GM23338 (cell line): ENCODE measurements at regions not wholly inside any gene's neighbourhood (a gene's known extent, or its start where the extent isn't known, plus 50 kb on each side); places are given as distances from the start of the nearest gene placed in this dataset.

Experiments used
- ATAC-seq: fragments of 200-7000 bp; cut with Tn5 transposase; 3 replicates; pipeline ENCODE4 v1.9.1; 2020
- DNase-seq: peaks from one replicate; pipeline ENCODE4 v3.0.0-alpha.2; 2015; ENCODE audit warnings: low spot score
- H2AFZ ChIP-seq: fragments of 200-600 bp; sonication (generic); 2 replicates; pipeline ENCODE4 v1.8.0; 2016; ENCODE audit warnings: antibody characterized with exemption, mild to moderate bottlenecking, moderate library complexity
- H3F3A ChIP-seq: fragments of 200-600 bp; sonication (generic); replicated peaks from 2 replicates; pipeline ENCODE4 v1.8.0; 2017; ENCODE audit warnings: antibody characterized with exemption, mixed run types, low read depth
- H3K27ac ChIP-seq: fragments of 200-600 bp; sonication (generic); 2 replicates; pipeline ENCODE4 v1.6.1; 2016; ENCODE audit warnings: low read depth
- H3K27me3 ChIP-seq: fragments of 200-600 bp; sonication (generic); 2 replicates; pipeline ENCODE4 v1.8.0; 2016; ENCODE audit warnings: mild to moderate bottlenecking, mixed run types, moderate library complexity; ENCODE audit not compliant: insufficient read depth
- H3K36me3 ChIP-seq: fragments of 200-600 bp; sonication (generic); 2 replicates; pipeline ENCODE4 v1.8.0; 2016; ENCODE audit warnings: mild to moderate bottlenecking; ENCODE audit not compliant: insufficient read depth
- H3K4me1 ChIP-seq: fragments of 200-600 bp; sonication (generic); 2 replicates; pipeline ENCODE4 v1.8.0; 2016; ENCODE audit warnings: mild to moderate bottlenecking, moderate library complexity; ENCODE audit not compliant: insufficient read depth
- H3K4me2 ChIP-seq: fragments of 200-600 bp; sonication (generic); 2 replicates; pipeline ENCODE4 v1.7.1; 2017; ENCODE audit warnings: mixed run types
- H3K4me3 ChIP-seq: fragments of 200-600 bp; sonication (generic); 2 replicates; pipeline ENCODE4 v1.6.1; 2016; ENCODE audit warnings: mixed run types
- H3K79me2 ChIP-seq: fragments of 200-600 bp; sonication (generic); replicated peaks from 2 replicates; pipeline ENCODE4 v1.8.0; 2017; ENCODE audit warnings: mild to moderate bottlenecking; ENCODE audit not compliant: insufficient read depth
- H3K9me2 ChIP-seq: fragments of 200-600 bp; sonication (generic); 2 replicates; pipeline ENCODE4 v1.8.0; 2017; ENCODE audit not compliant: insufficient read depth
- H4K20me1 ChIP-seq: fragments of 200-600 bp; sonication (generic); replicated peaks from 2 replicates; pipeline ENCODE4 v1.8.0; 2017; ENCODE audit warnings: mild to moderate bottlenecking; ENCODE audit not compliant: insufficient read depth
- H3K27ac Mint-ChIP-seq: 2 replicates; pipeline ENCODE4 v1.8.0; 2020; ENCODE audit warnings: inconsistent platforms, mild to moderate bottlenecking, moderate library complexity, mixed read lengths
- H3K27me3 Mint-ChIP-seq: 3 replicates; pipeline ENCODE4 v1.8.0; 2022; ENCODE audit warnings: low read depth, mild to moderate bottlenecking, moderate library complexity, mixed read lengths, inconsistent platforms; ENCODE audit not compliant: insufficient read depth, poor library complexity
- H3K36me3 Mint-ChIP-seq: 3 replicates; pipeline ENCODE4 v1.8.0; 2021; ENCODE audit warnings: low read depth, mild to moderate bottlenecking, inconsistent platforms, moderate library complexity, mixed read lengths
- H3K4me1 Mint-ChIP-seq: 3 replicates; pipeline ENCODE4 v1.8.0; 2020; ENCODE audit warnings: mild to moderate bottlenecking, inconsistent platforms, mixed read lengths
- H3K4me3 Mint-ChIP-seq: 3 replicates; pipeline ENCODE4 v1.8.0; 2021; ENCODE audit warnings: moderate library complexity, mild to moderate bottlenecking, inconsistent platforms, mixed read lengths
- H3K9me3 Mint-ChIP-seq: 3 replicates; pipeline ENCODE4 v1.8.0; 2020; ENCODE audit warnings: moderate library complexity, mild to moderate bottlenecking, inconsistent platforms, mixed read lengths
- CREB1 ChIP-seq: fragments of 250-450 bp; sonication (Bioruptor Pico); IDR thresholded peaks from 2 replicates; pipeline ENCODE4 v1.5.0; 2020; ENCODE audit warnings: low read depth, mild to moderate bottlenecking, moderate library complexity
- EZH2phosphoT487 ChIP-seq: fragments of 200-600 bp; sonication (generic); IDR thresholded peaks from one replicate; pipeline ENCODE4 v1.8.1; 2018; ENCODE audit warnings: antibody characterized with exemption; ENCODE audit not compliant: unreplicated experiment
- JUNB ChIP-seq: IDR thresholded peaks from one replicate; pipeline ENCODE4 v1.6.1; 2016; ENCODE audit warnings: antibody characterized with exemption; ENCODE audit not compliant: unreplicated experiment
- POLR2AphosphoS5 ChIP-seq: IDR thresholded peaks from 2 replicates; pipeline ENCODE4 v1.6.1; 2016; ENCODE audit warnings: antibody characterized with exemption, low read depth
- ZNF331 ChIP-seq: fragments of 250-450 bp; sonication (Bioruptor Pico); IDR thresholded peaks from 2 replicates; pipeline ENCODE4 v1.5.0; 2020; ENCODE audit warnings: low read depth, mild to moderate bottlenecking, moderate library complexity
- TF ChIP-seq, protein P1 (sequence below): IDR thresholded peaks from one replicate; pipeline ENCODE4 v1.6.1; 2018; ENCODE audit warnings: antibody characterized with exemption; ENCODE audit not compliant: unreplicated experiment
- TF ChIP-seq, protein P2 (sequence below), 2 experiments: fragments of 200-600 bp in 1 of 2; sonication (generic) in 1 of 2; conservative IDR thresholded peaks; 2 replicates each; pipeline versions ENCODE4 v1.5.1 to v1.6.1; 2016 to 2017; ENCODE audit warnings: antibody characterized with exemption in 2 of 2, low read depth in 2 of 2, mild to moderate bottlenecking in 2 of 2, moderate library complexity in 1 of 2
- TF ChIP-seq, protein P3 (sequence below): fragments of 250-450 bp; sonication (Bioruptor Pico); IDR thresholded peaks from 2 replicates; pipeline ENCODE4 v1.5.0; 2020; ENCODE audit warnings: mild to moderate bottlenecking, moderate library complexity

DNA sequence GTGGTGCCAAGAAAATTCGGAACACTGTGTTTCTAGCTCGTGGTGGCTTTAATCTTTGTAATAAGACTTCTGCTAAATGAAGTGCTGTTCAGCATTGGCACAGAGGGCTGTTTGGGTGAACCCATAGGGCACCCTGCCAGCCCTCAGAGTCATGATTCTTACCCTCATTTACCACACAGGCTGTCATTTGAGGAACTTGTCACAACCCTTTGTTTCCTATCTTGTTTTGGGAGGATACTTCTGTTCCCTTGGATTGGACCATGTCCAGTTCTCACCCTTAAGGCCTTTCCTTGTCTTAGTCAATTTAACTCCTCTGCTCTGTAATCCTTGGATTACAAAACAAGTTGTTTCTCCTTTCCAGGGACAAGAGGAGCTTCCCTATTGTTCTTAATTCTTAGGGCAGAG lies 225.7 kb downstream of the MTX2 start (continued):
- TF ChIP-seq, protein P1, sequence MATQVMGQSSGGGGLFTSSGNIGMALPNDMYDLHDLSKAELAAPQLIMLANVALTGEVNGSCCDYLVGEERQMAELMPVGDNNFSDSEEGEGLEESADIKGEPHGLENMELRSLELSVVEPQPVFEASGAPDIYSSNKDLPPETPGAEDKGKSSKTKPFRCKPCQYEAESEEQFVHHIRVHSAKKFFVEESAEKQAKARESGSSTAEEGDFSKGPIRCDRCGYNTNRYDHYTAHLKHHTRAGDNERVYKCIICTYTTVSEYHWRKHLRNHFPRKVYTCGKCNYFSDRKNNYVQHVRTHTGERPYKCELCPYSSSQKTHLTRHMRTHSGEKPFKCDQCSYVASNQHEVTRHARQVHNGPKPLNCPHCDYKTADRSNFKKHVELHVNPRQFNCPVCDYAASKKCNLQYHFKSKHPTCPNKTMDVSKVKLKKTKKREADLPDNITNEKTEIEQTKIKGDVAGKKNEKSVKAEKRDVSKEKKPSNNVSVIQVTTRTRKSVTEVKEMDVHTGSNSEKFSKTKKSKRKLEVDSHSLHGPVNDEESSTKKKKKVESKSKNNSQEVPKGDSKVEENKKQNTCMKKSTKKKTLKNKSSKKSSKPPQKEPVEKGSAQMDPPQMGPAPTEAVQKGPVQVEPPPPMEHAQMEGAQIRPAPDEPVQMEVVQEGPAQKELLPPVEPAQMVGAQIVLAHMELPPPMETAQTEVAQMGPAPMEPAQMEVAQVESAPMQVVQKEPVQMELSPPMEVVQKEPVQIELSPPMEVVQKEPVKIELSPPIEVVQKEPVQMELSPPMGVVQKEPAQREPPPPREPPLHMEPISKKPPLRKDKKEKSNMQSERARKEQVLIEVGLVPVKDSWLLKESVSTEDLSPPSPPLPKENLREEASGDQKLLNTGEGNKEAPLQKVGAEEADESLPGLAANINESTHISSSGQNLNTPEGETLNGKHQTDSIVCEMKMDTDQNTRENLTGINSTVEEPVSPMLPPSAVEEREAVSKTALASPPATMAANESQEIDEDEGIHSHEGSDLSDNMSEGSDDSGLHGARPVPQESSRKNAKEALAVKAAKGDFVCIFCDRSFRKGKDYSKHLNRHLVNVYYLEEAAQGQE: no peak
- no peak for TF ChIP-seq JUNB
- TF ChIP-seq EZH2phosphoT487: no peak
- TF ChIP-seq, protein P2, sequence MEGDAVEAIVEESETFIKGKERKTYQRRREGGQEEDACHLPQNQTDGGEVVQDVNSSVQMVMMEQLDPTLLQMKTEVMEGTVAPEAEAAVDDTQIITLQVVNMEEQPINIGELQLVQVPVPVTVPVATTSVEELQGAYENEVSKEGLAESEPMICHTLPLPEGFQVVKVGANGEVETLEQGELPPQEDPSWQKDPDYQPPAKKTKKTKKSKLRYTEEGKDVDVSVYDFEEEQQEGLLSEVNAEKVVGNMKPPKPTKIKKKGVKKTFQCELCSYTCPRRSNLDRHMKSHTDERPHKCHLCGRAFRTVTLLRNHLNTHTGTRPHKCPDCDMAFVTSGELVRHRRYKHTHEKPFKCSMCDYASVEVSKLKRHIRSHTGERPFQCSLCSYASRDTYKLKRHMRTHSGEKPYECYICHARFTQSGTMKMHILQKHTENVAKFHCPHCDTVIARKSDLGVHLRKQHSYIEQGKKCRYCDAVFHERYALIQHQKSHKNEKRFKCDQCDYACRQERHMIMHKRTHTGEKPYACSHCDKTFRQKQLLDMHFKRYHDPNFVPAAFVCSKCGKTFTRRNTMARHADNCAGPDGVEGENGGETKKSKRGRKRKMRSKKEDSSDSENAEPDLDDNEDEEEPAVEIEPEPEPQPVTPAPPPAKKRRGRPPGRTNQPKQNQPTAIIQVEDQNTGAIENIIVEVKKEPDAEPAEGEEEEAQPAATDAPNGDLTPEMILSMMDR (conservative IDR thresholded peaks at IDR 0.05; ENCODE audit: low read depth in 2 of 2): no peak
- TF ChIP-seq ZNF331 (CRISPR knock-in tag): no peak

DNA sequence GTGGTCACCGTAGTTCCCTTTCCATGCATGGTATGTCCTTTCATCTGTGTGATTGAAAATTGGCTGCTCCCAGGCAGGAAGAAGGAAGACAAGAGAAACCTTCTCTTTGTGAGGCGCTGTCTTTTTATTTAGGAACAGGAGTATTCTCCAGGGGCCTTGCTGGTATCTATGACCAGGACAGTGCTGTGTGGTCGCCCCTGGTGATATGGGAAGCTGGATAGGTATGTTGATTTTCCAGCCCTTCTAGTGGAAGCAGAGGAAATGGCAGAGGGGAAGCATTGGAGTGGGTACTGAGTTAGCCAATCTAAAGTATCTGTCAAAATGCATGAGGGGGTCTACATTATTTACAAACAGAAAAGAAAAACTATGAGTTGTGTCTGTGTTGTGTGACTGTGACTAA lies 226.6 kb downstream of the MTX2 start:
- no peak overlapping the region for H3K4me3 Mint-ChIP-seq
- peaks cover 9% of the 10 kb centered on the region for H3K4me1 Mint-ChIP-seq
- TF ChIP-seq POLR2AphosphoS5 (no peak), CREB1 (CRISPR knock-in tag) (no peak)
- TF ChIP-seq, protein P3, sequence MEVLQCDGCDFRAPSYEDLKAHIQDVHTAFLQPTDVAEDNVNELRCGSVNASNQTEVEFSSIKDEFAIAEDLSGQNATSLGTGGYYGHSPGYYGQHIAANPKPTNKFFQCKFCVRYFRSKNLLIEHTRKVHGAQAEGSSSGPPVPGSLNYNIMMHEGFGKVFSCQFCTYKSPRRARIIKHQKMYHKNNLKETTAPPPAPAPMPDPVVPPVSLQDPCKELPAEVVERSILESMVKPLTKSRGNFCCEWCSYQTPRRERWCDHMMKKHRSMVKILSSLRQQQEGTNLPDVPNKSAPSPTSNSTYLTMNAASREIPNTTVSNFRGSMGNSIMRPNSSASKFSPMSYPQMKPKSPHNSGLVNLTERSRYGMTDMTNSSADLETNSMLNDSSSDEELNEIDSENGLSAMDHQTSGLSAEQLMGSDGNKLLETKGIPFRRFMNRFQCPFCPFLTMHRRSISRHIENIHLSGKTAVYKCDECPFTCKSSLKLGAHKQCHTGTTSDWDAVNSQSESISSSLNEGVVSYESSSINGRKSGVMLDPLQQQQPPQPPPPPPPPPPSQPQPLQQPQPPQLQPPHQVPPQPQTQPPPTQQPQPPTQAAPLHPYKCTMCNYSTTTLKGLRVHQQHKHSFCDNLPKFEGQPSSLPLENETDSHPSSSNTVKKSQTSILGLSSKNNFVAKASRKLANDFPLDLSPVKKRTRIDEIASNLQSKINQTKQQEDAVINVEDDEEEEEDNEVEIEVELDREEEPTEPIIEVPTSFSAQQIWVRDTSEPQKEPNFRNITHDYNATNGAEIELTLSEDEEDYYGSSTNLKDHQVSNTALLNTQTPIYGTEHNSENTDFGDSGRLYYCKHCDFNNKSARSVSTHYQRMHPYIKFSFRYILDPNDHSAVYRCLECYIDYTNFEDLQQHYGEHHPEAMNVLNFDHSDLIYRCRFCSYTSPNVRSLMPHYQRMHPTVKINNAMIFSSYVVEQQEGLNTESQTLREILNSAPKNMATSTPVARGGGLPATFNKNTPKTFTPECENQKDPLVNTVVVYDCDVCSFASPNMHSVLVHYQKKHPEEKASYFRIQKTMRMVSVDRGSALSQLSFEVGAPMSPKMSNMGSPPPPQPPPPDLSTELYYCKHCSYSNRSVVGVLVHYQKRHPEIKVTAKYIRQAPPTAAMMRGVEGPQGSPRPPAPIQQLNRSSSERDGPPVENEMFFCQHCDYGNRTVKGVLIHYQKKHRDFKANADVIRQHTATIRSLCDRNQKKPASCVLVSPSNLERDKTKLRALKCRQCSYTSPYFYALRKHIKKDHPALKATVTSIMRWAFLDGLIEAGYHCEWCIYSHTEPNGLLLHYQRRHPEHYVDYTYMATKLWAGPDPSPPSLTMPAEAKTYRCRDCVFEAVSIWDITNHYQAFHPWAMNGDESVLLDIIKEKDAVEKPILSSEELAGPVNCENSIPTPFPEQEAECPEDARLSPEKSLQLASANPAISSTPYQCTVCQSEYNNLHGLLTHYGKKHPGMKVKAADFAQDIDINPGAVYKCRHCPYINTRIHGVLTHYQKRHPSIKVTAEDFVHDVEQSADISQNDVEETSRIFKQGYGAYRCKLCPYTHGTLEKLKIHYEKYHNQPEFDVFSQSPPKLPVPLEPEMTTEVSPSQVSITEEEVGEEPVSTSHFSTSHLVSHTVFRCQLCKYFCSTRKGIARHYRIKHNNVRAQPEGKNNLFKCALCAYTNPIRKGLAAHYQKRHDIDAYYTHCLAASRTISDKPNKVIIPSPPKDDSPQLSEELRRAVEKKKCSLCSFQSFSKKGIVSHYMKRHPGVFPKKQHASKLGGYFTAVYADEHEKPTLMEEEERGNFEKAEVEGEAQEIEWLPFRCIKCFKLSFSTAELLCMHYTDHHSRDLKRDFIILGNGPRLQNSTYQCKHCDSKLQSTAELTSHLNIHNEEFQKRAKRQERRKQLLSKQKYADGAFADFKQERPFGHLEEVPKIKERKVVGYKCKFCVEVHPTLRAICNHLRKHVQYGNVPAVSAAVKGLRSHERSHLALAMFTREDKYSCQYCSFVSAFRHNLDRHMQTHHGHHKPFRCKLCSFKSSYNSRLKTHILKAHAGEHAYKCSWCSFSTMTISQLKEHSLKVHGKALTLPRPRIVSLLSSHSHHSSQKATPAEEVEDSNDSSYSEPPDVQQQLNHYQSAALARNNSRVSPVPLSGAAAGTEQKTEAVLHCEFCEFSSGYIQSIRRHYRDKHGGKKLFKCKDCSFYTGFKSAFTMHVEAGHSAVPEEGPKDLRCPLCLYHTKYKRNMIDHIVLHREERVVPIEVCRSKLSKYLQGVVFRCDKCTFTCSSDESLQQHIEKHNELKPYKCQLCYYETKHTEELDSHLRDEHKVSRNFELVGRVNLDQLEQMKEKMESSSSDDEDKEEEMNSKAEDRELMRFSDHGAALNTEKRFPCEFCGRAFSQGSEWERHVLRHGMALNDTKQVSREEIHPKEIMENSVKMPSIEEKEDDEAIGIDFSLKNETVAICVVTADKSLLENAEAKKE (CRISPR knock-in tag): no peak
- TF ChIP-seq, protein P2 (conservative IDR thresholded peaks at IDR 0.05; ENCODE audit: low read depth in 2 of 2): no peak

More for the DNA sequence above, 226.6 kb downstream of the MTX2 start:
- H3K79me2 ChIP-seq: no peaks in the 10 kb centered on the region
- H3K36me3 ChIP-seq: no peaks in the 10 kb centered on the region
- peaks cover 8% of the 10 kb centered on the region; the same call in 1 of the 2 replicates for H3K4me1 ChIP-seq
- no peak overlapping the region for H2AFZ ChIP-seq
- DNase-seq: no peak
- Mint-ChIP-seq H3K27me3 (peaks cover 6% of the 10 kb centered on the region), H3K27ac (no peak overlapping the region), H3K9me3 (no peaks in the 10 kb centered on the region), H3K36me3 (no peaks in the 10 kb centered on the region)
- H3K27me3 ChIP-seq: peaks cover 4% of the 10 kb centered on the region; the same call in 1 of the 2 replicates
- H3K9me2 ChIP-seq: no peaks in the 10 kb centered on the region
- no peaks in the 10 kb centered on the region for H4K20me1 ChIP-seq
- no peak overlapping the region for H3K4me2 ChIP-seq
- H3K4me3 ChIP-seq: no peak overlapping the region
- H3F3A ChIP-seq: no peaks in the 10 kb centered on the region
- H3K27ac ChIP-seq: no peak overlapping the region
- ATAC-seq: peak; percentile 52
